GM21360 (cell line): ENCODE measurements at regions not wholly inside any gene's neighbourhood (a gene's known extent, or its start where the extent isn't known, plus 50 kb on each side); places are given as distances from the start of the nearest gene placed in this dataset.

Experiments used
- ATAC-seq: cut with Tn5 transposase; IDR thresholded peaks from one replicate; pipeline ENCODE4 v1.9.1; 2021; ENCODE audit warnings: mild to moderate bottlenecking, moderate library complexity; ENCODE audit not compliant: unreplicated experiment

DNA sequence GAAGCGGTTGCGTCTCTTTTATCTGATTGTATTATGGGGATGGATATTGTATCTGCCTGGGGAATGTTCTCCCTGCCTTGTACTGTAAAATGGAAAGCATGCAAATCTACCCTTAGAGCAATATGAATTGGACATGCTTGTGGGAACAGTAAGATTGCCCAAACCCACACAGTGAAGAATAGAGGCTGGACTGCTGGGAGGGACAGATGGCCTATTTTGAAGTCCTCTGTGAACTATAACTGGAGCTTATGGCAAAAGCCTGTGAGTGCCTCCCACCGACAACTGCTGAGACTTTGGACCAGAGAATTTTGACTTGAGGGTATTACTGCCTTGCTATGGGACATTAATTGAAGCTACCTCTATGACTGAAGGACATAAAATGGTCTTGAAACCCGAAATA lies 168.9 kb downstream of the ERCC6L2 start:
- no peak for ATAC-seq

- no peak for ATAC-seq
Observed at GRCh38 chr9:96040591-96041461, 165.3 kb downstream of the ERCC6L2 start.

DNA sequence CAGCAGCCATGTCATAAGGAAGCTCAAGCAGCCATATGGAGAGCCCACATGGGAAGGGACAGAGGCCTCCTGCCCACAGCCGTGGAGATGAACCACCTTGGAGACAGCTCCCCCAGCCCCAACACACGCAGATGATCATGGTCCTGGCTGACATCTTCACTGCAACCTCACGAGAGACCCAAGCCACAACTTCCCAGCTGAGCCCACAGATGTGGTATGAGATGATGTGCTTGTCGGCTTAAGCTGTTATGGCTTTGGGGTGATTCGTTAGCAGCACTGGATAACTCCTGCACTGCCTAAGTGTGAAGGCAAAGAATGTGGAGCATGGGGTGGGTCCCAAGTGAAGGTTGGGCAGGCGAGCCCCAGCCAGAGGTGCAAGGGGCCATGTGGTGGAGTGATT lies 163.4 kb downstream of the ERCC6L2 start:
- no peak for ATAC-seq

- ATAC-seq, result no peak
Observed at GRCh38 chr9:96038271-96038670, 162.8 kb downstream of the ERCC6L2 start.

GRCh38 chr9:96034553-96035122 lies 159.1 kb downstream of the ERCC6L2 start:
- ATAC-seq, result no peak

- ATAC-seq, result no peak
Observed at GRCh38 chr9:96033896-96034295, 158.4 kb downstream of the ERCC6L2 start.

DNA sequence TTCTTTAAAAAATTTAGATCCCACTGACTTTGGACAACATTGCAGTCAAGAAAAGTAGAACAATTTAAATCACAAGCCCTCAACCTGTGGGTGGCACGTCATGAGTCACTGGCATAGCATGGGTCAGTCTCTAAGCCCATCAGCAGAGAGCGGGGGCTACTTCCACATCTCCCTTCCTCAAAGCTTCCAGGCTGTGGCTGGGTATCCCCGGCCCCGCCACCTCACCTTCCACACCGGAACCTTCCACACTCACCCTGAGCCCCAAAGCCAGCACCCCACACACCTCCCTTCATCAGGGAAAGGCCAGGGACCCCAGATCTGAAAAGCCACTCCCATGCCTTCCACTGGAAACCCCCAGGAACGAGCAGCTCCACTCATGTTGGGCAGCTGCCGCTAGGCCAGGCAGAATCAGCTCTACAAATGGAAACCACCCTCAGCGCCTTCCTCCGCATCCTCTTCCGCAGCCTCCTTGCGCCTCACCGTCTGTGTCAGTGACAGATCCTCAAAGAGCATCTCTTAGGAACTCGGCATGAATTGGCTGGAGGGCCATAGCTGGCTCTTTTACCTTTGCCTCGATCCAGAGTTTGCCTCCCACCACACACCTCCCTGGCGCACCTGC lies 156.5 kb downstream of the ERCC6L2 start:
- no peak for ATAC-seq

DNA sequence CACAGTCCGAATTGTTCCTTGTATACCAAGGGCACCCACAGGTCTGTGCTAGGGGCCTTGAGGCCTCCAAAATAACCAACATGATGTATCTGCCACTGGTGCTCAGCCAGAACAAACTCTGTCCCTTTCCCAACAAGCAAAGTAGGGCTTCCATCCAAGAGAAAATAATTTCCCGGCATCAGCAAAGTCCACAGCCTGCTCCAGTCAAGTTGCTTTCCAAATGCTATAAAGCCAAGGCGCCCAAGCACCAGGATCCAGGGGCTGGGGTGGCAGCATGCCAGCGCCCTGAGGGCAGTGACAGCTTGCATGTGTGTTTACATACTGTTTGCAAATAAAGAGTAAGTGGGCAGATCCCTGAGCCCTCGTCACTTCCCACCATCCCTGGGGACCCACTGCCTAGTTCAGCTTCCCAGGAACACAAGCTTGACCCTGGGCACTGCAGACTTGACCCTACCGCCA lies 155.9 kb downstream of the ERCC6L2 start:
- no peak for ATAC-seq

DNA sequence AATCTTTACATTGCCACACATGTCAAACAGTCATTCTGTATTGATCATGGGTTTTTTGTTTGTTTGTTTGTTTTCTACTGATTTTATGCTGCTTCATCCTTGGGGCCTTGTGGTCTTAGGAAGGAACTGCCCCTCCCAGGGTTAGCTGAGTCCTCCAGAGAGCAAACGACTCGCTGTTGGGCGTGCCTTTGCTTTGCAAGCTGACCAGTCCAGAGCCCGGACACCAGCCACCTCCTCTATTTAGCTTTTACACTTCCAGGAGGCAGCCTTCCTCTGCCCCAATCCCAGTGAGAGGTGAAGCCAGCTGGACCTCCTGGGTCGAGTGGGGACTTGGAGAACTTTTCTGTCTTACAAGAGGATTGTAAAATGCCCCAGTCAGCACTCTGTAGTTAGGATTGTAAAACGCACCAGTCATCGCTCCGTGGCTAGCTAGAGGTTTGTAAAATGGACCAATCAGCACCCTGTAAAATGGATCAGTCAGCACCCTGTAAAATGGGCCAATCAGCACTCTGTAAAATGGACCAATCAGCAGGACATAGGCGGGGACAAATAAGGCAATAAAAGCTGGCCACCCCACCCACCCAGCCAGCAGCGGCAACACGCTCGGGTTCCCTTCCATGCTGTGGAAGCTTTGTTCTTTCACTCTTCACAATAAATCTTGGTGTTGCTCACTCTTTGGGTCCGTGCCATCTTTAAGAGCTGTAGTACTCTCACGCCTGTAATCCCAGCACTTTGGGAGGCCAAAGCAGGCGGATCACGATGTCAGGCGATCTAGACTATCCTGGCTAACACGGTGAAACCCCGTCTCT lies 154.4 kb downstream of the ERCC6L2 start:
- ATAC-seq, result no peak

- no peak for ATAC-seq
Observed at GRCh38 chr9:96027251-96028131, 152.0 kb downstream of the ERCC6L2 start.

GRCh38 chr9:96026655-96027213 lies 151.2 kb downstream of the ERCC6L2 start:
- ATAC-seq, result no peak

- ATAC-seq, result no peak
Observed at GRCh38 chr9:96025995-96026602, 150.6 kb downstream of the ERCC6L2 start.

- ATAC-seq, result no peak
Observed at GRCh38 chr9:96023486-96023885, 148.0 kb downstream of the ERCC6L2 start.

DNA sequence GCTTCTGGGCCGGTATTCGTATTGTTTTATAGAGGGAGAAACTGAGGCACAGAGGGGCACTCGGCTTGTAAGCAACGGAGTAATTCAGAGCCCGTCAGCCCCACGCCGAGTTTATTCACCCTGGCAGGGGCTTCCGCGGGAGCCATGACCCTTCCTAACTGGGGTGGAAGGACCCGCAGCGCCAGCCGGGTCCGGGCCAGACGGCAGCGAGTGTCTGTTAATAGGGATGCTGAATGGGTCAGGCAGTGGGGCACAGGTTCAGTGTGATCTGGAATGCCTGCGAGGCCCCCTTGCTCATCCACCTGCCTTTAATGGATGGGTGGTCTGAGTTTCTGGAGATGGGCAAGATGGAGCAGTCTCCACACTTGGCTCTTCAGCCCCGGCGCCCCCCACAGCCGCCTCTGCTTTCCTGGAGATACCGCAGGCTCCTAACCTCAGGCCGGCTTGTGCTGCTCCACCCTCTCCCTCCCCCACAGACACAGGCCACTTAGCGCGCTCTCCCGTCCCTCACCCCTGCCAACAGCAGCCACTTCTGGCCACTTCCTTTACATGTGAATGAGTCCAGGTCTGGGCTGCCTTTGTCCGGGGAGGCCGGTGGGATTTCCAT lies 147.1 kb downstream of the ERCC6L2 start:
- ATAC-seq, result no peak

- ATAC-seq, result no peak
Observed at GRCh38 chr9:96021551-96022444, 146.3 kb downstream of the ERCC6L2 start.

- no peak for ATAC-seq
Observed at GRCh38 chr9:96020792-96021550, 145.5 kb downstream of the ERCC6L2 start.

DNA sequence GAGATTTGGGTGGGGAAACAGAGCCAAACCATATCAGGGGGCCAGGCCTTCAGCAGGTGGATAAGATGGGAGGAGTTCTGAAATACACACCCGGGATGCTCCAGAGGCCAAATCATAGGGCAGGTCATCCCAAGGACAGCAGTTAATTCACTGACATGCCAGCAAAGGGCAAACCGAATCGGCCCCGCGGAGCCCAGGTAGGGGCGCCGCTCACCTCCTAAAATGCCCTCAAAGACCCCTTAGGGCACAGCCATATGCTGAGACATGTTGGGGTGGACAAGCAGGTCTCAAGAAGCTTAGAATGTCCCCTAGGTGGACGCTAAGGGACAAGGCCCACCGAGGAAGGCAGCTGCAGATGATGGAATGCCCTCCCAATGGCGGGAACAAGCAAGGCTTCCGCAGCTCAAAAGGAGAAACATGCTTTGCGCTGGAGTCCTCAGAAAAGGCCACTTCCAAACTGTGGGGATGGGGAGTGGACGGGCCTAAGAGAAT lies 144.9 kb downstream of the ERCC6L2 start:
- ATAC-seq, result no peak
